ENCODE measurements at regions not wholly inside any gene's neighbourhood (a gene's known extent, or its start where the extent isn't known, plus 50 kb on each side); places are given as distances from the start of the nearest gene placed in this dataset.

DNA sequence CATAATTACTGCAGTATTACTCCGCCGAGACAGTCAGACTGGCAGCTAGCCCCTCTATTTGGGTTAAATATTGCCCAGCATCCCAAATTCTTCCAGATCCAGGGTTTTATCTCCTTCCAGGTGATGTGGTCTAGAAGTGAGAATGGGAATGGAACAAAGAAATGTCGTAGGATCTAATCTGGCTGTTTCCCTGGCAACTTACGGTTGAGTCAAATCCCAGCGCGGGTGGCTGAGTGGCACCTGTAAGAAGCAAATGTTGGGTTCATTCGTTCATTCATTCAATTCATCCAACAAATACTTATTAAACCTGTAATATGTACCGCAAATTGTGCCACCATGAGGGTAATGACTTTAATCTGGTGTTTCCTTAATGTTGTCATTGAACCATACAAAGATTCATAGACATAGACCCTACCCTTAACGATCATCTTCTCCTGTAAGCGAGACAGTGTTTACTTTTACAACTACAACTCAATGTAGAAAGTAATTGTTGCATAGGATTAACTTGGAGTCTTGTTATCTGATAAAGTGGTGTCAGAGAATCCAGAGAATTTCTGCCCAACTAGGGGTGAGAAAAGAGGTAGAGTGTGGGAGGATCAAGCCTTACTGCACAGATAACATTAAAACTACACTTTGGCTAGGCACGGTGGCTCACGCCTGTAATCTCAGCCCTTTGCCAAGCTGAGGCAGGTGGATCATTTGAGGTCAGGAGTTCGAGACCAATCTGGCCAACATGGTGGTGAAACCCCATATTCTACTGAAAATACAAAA, 91.3 kb upstream of the ADGRF1 start:
- no peak for TF ChIP-seq ZNF274 (IDR thresholded peaks at IDR 0.05; ENCODE audit: low read depth, low read length)
- TF ChIP-seq SUZ12 (IDR thresholded peaks at IDR 0.05; ENCODE audit: extremely low read depth, insufficient read depth, insufficient read length): no peak
